IMR-90 (cell line): ENCODE measurements at regions not wholly inside any gene's neighbourhood (a gene's known extent, or its start where the extent isn't known, plus 50 kb on each side); places are given as distances from the start of the nearest gene placed in this dataset.

ENCODE experiments used
- CEBPB ChIP-seq: IDR thresholded peaks from 2 replicates; pipeline ENCODE4 v1.6.1; 2012; ENCODE audit warnings: low read depth, low read length, improper control_type of control experiment
- MAFK ChIP-seq: IDR thresholded peaks from 2 replicates; pipeline ENCODE4 v1.6.1; 2012; ENCODE audit warnings: low read depth, low read length, improper control_type of control experiment
- MXI1 ChIP-seq: IDR thresholded peaks from 2 replicates; pipeline ENCODE4 v1.6.1; 2012; ENCODE audit warnings: low read depth, mild to moderate bottlenecking, low read length, moderate library complexity, borderline replicate concordance
- NFE2L2 ChIP-seq: fragments of 150-350 bp; IDR thresholded peaks from 2 replicates; pipeline ENCODE4 v1.6.1; 2016; ENCODE audit warnings: low read depth, mild to moderate bottlenecking, low read length
- POLR2A ChIP-seq: IDR thresholded peaks from 2 replicates; pipeline ENCODE4 v1.6.1; 2012; ENCODE audit warnings: mild to moderate bottlenecking, low read depth, low read length
- RAD21 ChIP-seq: IDR thresholded peaks from 2 replicates; pipeline ENCODE4 v1.6.1; 2012; ENCODE audit warnings: low read length, improper control_type of control experiment
- RCOR1 ChIP-seq: IDR thresholded peaks from 2 replicates; pipeline ENCODE4 v1.6.1; 2012; ENCODE audit warnings: mild to moderate bottlenecking, low read length, improper control_type of control experiment; ENCODE audit not compliant: insufficient replicate concordance
- RFX5 ChIP-seq: IDR thresholded peaks from 2 replicates; pipeline ENCODE4 v1.8.0; 2012; ENCODE audit warnings: low read depth, mild to moderate bottlenecking, low read length, moderate library complexity
- TF ChIP-seq, protein P1 (sequence below): conservative IDR thresholded peaks from 2 replicates; pipeline ENCODE4 v1.5.1; 2012; ENCODE audit warnings: mild to moderate bottlenecking, low read depth, low read length, improper control_type of control experiment
- TF ChIP-seq, protein P2 (sequence below): fragments of 150-350 bp; IDR thresholded peaks from 2 replicates; pipeline ENCODE4 v1.6.1; 2017; ENCODE audit warnings: mild to moderate bottlenecking, antibody characterized with exemption, low read length, low read depth

DNA sequence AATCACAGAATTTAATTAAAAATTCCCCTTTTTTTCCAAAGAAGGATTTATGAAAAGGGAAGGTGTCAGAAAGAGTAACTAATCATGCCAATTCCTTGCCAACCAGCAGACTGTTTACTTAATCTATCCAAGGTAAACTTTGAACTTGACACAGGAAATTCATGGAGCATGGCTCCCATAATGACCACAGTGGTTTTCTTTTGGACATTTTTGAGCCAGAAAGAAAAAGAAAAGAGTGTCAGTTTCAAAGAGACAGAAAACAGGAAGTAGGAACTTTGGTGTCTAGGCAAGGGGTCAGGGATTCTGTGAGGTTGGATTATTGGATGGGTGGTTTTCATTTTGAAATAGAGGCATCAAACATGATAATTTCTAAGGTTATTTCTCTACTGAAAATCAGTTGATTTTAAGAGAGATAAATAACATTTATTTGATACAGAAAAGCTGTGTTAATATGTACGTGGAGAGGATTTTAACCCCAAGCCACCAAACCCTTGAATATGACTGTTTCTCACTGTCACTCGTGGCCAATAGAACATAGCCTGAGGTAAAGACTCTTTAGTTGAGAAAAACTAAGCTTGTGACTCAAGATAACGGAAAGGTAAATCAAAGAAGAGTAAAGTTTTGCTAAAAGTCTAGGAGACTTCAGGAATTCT, 196.1 kb downstream of the TTC6 start:
- TF ChIP-seq RFX5 (no peak), POLR2A (no peak), MAFK (no peak), NFE2L2 (no peak), RAD21 (no peak), RCOR1 (no peak), MXI1 (no peak), CEBPB (no peak)
- TF ChIP-seq, protein P1, sequence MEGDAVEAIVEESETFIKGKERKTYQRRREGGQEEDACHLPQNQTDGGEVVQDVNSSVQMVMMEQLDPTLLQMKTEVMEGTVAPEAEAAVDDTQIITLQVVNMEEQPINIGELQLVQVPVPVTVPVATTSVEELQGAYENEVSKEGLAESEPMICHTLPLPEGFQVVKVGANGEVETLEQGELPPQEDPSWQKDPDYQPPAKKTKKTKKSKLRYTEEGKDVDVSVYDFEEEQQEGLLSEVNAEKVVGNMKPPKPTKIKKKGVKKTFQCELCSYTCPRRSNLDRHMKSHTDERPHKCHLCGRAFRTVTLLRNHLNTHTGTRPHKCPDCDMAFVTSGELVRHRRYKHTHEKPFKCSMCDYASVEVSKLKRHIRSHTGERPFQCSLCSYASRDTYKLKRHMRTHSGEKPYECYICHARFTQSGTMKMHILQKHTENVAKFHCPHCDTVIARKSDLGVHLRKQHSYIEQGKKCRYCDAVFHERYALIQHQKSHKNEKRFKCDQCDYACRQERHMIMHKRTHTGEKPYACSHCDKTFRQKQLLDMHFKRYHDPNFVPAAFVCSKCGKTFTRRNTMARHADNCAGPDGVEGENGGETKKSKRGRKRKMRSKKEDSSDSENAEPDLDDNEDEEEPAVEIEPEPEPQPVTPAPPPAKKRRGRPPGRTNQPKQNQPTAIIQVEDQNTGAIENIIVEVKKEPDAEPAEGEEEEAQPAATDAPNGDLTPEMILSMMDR: no peak
- TF ChIP-seq, protein P2, sequence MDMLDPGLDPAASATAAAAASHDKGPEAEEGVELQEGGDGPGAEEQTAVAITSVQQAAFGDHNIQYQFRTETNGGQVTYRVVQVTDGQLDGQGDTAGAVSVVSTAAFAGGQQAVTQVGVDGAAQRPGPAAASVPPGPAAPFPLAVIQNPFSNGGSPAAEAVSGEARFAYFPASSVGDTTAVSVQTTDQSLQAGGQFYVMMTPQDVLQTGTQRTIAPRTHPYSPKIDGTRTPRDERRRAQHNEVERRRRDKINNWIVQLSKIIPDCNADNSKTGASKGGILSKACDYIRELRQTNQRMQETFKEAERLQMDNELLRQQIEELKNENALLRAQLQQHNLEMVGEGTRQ: no peak
